DND-41 (cell line): ENCODE measurements at regions not wholly inside any gene's neighbourhood (a gene's known extent, or its start where the extent isn't known, plus 50 kb on each side); places are given as distances from the start of the nearest gene placed in this dataset.

ENCODE experiments used
- ATAC-seq: fragments of 200-7000 bp; cut with Tn5 transposase; 3 replicates; pipeline ENCODE4 v1.9.1; 2021; ENCODE audit warnings: low read depth; ENCODE audit not compliant: insufficient read depth
- DNase-seq: peaks from one replicate; pipeline ENCODE4 v3.0.0-alpha.2; 2020
- H2AFZ ChIP-seq: 2 replicates; pipeline ENCODE4 v1.6.0; 2012; ENCODE audit warnings: low read depth, low read length
- H3K27ac ChIP-seq: 2 replicates; pipeline ENCODE4 v1.5.1; 2012; ENCODE audit warnings: low read length, inconsistent platforms
- H3K27me3 ChIP-seq: fragments of 200-600 bp; sonication (generic); 2 replicates; pipeline ENCODE4 v1.6.0; 2012; ENCODE audit warnings: low read length, mild to moderate bottlenecking, inconsistent platforms; ENCODE audit not compliant: insufficient read depth, poor library complexity
- H3K36me3 ChIP-seq: 2 replicates; pipeline ENCODE4 v1.5.1; 2012; ENCODE audit warnings: low read length, inconsistent platforms; ENCODE audit not compliant: insufficient read depth
- H3K4me1 ChIP-seq: 2 replicates; pipeline ENCODE4 v1.5.1; 2012; ENCODE audit warnings: mild to moderate bottlenecking, low read length; ENCODE audit not compliant: insufficient read depth
- H3K4me2 ChIP-seq: 2 replicates; pipeline ENCODE4 v1.6.0; 2012; ENCODE audit warnings: mild to moderate bottlenecking, moderate library complexity, low read length, inconsistent platforms; ENCODE audit not compliant: insufficient read depth
- H3K4me3 ChIP-seq, 2 experiments: fragments of 200-600 bp in 1 of 2; shearing (Covaris generic) in 1 of 2; 2 replicates each; pipeline ENCODE4 v1.5.1; 2012 to 2016; ENCODE audit warnings: inconsistent platforms in 2 of 2, low read length in 2 of 2, mild to moderate bottlenecking in 2 of 2, low read depth in 1 of 2, moderate library complexity in 1 of 2
- H3K79me2 ChIP-seq: 2 replicates; pipeline ENCODE4 v1.6.0; 2012; ENCODE audit warnings: low read length, inconsistent platforms; ENCODE audit not compliant: insufficient read depth
- H3K9ac ChIP-seq: 2 replicates; pipeline ENCODE4 v1.6.0; 2012; ENCODE audit warnings: low read depth, mild to moderate bottlenecking, inconsistent platforms, low read length, moderate library complexity
- H3K9me3 ChIP-seq: 2 replicates; pipeline ENCODE4 v1.5.1; 2012; ENCODE audit warnings: low read length, moderate library complexity, mild to moderate bottlenecking, inconsistent platforms; ENCODE audit not compliant: insufficient read depth, severe bottlenecking
- H4K20me1 ChIP-seq: 2 replicates; pipeline ENCODE4 v1.6.0; 2012; ENCODE audit warnings: low read length; ENCODE audit not compliant: insufficient read depth
- CTCF ChIP-seq: IDR thresholded peaks from 2 replicates; pipeline ENCODE4 v1.5.1; 2012; ENCODE audit warnings: borderline replicate concordance, low read length, moderate library complexity, mild to moderate bottlenecking; ENCODE audit not compliant: poor library complexity, severe bottlenecking; ENCODE audit errors: extremely low read depth
- EZH2 ChIP-seq: IDR thresholded peaks from 3 replicates; pipeline ENCODE4 v1.6.1; 2012; ENCODE audit warnings: borderline replicate concordance, low read depth, mild to moderate bottlenecking, moderate library complexity, low read length, inconsistent platforms; ENCODE audit not compliant: severe bottlenecking

- Histone ChIP-seq H3K9me3 (no peaks in the 10 kb centered on the region), H3K27me3 (no peaks in the 10 kb centered on the region), H2AFZ (peak overlapping the region; percentile 46; the same call in 1 of the 2 replicates), H3K27ac (peak overlapping the region; percentile 93), H3K4me3 (peak overlapping the region; percentile 8 to 63; a peak in 3 of 4 replicates), H3K79me2 (peaks cover 74% of the 10 kb centered on the region), H4K20me1 (no peaks in the 10 kb centered on the region), H3K4me1 (peaks cover 81% of the 10 kb centered on the region), H3K9ac (peak overlapping the region; percentile 74), H3K4me2 (peak overlapping the region; percentile 67), H3K36me3 (peaks cover 17% of the 10 kb centered on the region)
- no peak for TF ChIP-seq CTCF
- TF ChIP-seq EZH2, result no peak
- ATAC-seq (0 out of 3 replicates have a peak, but pooled peaks have one; percentile 5), DNase-seq (no peak)
Observed at GRCh38 chr10:31145986-31146385, 114.3 kb upstream of the ZNF438 start.

GRCh38 chr10:31146491-31147209, 115.0 kb upstream of the ZNF438 start:
- Histone ChIP-seq H3K4me3 (peak overlapping the region; percentile 63 to 68), H3K9me3 (no peaks in the 10 kb centered on the region), H3K79me2 (peaks cover 77% of the 10 kb centered on the region), H3K36me3 (peaks cover 23% of the 10 kb centered on the region), H4K20me1 (no peaks in the 10 kb centered on the region), H3K27ac (peak overlapping the region; percentile 93), H2AFZ (peak overlapping the region; percentile 57; the same call in 1 of the 2 replicates), H3K4me1 (peaks cover 83% of the 10 kb centered on the region), H3K9ac (peak overlapping the region; percentile 74), H3K27me3 (no peaks in the 10 kb centered on the region), H3K4me2 (peak overlapping the region; percentile 67)
- TF ChIP-seq CTCF (no peak), EZH2 (no peak)
- ATAC-seq (peak; percentile 73), DNase-seq (peak; percentile 94)

GRCh38 chr10:31147210-31147608, 115.5 kb upstream of the ZNF438 start:
- Histone ChIP-seq H3K27ac (peak overlapping the region; percentile 93), H3K9me3 (no peaks in the 10 kb centered on the region), H3K9ac (peak overlapping the region; percentile 74), H3K4me2 (peak overlapping the region; percentile 67), H3K27me3 (no peaks in the 10 kb centered on the region), H3K79me2 (peaks cover 82% of the 10 kb centered on the region), H3K4me3 (peak overlapping the region; percentile 63 to 68), H2AFZ (peak overlapping the region; percentile 57; the same call in 1 of the 2 replicates), H3K4me1 (peaks cover 88% of the 10 kb centered on the region), H4K20me1 (no peaks in the 10 kb centered on the region), H3K36me3 (peaks cover 27% of the 10 kb centered on the region)
- DNase-seq (no peak), ATAC-seq (0 out of 3 replicates have a peak, but pooled peaks have one; percentile 8)
- TF ChIP-seq CTCF, result no peak
- TF ChIP-seq EZH2, result no peak
